HG02623 (cell line): ENCODE measurements at regions not wholly inside any gene's neighbourhood (a gene's known extent, or its start where the extent isn't known, plus 50 kb on each side); places are given as distances from the start of the nearest gene placed in this dataset.

Experiments
- ATAC-seq: cut with Tn5 transposase; IDR thresholded peaks from one replicate; pipeline ENCODE4 v1.9.1; 2021; ENCODE audit warnings: moderate library complexity; ENCODE audit not compliant: unreplicated experiment

GRCh38 chr15:85889956-85890619, 95.4 kb upstream of the KLHL25 start:
- ATAC-seq = no peak

- no peak for ATAC-seq
These were observed 95.9 kb upstream of the KLHL25 start for GRCh38 chr15:85890620-85890980.

- ATAC-seq = no peak
These were observed 96.7 kb upstream of the KLHL25 start for GRCh38 chr15:85891470-85891869.

- no peak for ATAC-seq
These were observed 97.5 kb upstream of the KLHL25 start for GRCh38 chr15:85892232-85892631.

- ATAC-seq = no peak
These were observed 102.6 kb upstream of the KLHL25 start for GRCh38 chr15:85897207-85897894.

GRCh38 chr15:85897895-85898717, 103.4 kb upstream of the KLHL25 start:
- ATAC-seq = no peak

- no peak for ATAC-seq
These were observed 105.2 kb upstream of the KLHL25 start for GRCh38 chr15:85899927-85900326.

- no peak for ATAC-seq
These were observed 111.2 kb upstream of the KLHL25 start for GRCh38 chr15:85905751-85906450.

- no peak for ATAC-seq
These were observed 111.9 kb upstream of the KLHL25 start for GRCh38 chr15:85906640-85907039.

GRCh38 chr15:85910834-85911233, 116.1 kb upstream of the KLHL25 start:
- ATAC-seq = no peak

- no peak for ATAC-seq
These were observed 118.7 kb upstream of the KLHL25 start for GRCh38 chr15:85913461-85913860.

- ATAC-seq = no peak
These were observed 126.2 kb upstream of the KLHL25 start for GRCh38 chr15:85920956-85921355.

- no peak for ATAC-seq
These were observed 129.4 kb upstream of the KLHL25 start for GRCh38 chr15:85924088-85924487.

- no peak for ATAC-seq
These were observed 131.0 kb upstream of the KLHL25 start for GRCh38 chr15:85925649-85926237.

- no peak for ATAC-seq
These were observed 132.1 kb upstream of the KLHL25 start for GRCh38 chr15:85926834-85927233.

GRCh38 chr15:85927931-85928537, 133.3 kb upstream of the KLHL25 start:
- no peak for ATAC-seq

GRCh38 chr15:85929786-85930185, 135.1 kb upstream of the KLHL25 start:
- no peak for ATAC-seq

GRCh38 chr15:85932391-85932790, 137.7 kb upstream of the KLHL25 start:
- no peak for ATAC-seq

- ATAC-seq = no peak
These were observed 140.0 kb upstream of the KLHL25 start for GRCh38 chr15:85934691-85935090.

GRCh38 chr15:85935182-85935581, 140.5 kb upstream of the KLHL25 start:
- no peak for ATAC-seq

GRCh38 chr15:85937661-85938060, 142.0 kb upstream of the AGBL1 start:
- ATAC-seq = no peak
